NOMO-1 treated with dmso at 0.1 percent for 144 hours (cell line): ENCODE measurements at regions not wholly inside any gene's neighbourhood (a gene's known extent, or its start where the extent isn't known, plus 50 kb on each side); places are given as distances from the start of the nearest gene placed in this dataset.
"Not testable (repeated sequence)": the region's sequence is repeated elsewhere in the genome, so short reads cannot be mapped to it uniquely, and the experiment has no call there.

Source experiments
- DNase-seq: peaks from one replicate; lab custom pipeline; 2025; ENCODE audit not compliant: unreplicated experiment; lab: John Stamatoyannopoulos, UW

DNA sequence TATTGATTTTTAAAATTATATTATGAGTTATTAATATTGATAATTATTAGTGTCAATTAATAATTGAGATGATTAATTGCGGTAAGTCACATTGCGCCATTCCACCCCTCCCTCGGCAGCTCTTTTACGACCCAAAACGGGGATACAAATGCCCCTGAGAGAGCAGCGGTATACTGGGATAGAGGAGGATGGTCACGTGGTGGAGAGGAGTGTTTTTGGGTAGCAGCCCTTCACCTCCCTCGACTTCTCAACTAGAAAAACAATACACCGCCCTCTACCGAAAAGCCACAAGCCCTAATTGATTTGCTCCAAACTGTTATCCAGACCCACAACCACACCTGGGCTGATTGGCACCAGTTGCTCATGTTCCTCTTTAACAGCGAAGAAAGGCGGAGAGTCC, 71.0 kb downstream of the DAPL1 start:
- DNase-seq = not testable (repeated sequence)

DNA sequence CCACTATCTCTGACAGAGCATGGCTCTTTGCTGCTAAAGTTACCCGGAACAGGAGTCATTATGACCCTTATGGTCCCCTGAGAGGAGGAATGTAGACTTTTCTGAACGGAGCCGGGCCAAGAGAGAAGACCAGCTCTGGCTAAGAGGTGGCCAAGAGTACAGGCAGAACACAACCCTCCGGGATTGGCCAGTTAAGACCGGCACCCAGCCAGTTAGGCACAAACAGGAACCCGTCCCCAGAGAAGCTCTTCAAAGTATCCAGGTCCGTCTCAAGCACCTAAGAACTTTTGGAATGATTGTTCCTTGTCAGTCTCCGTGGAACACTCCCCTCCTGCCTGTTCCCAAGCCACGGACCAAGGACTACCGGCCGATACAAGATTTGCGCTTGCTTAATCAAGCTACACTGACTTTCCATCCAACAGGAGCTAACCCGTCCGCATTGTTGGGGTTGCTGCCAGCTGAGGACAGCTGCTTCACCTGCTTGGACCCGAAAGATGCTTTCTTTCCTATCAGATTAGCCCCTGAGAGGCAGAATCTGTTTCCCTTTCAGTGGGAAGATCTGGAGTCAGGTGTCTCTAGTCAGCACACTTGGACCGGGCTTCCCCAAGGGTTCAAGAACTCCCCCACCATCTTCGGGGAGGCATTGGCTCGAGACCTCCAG, 72.5 kb downstream of the DAPL1 start:
- not testable (repeated sequence) for DNase-seq

DNA sequence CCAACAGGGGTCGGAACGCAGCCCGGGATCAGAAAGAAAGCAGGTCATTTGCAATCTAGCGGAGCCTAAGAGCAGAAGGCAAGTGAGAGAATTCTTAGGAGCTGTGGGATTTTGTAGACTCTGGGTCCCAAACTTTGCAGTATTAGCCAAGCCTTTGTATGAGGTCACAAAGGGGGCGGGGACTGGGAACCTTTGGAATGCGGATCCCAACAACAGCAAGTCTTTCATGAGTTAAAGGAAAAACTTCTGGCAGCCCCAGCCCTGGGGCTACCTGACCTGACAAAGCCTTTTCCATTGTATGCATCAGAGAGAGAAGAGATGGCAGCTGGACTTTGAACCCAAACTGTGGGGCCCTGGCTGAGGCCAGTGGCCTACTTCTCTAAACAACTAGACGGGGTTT, 73.3 kb downstream of the DAPL1 start:
- not testable (repeated sequence) for DNase-seq

DNA sequence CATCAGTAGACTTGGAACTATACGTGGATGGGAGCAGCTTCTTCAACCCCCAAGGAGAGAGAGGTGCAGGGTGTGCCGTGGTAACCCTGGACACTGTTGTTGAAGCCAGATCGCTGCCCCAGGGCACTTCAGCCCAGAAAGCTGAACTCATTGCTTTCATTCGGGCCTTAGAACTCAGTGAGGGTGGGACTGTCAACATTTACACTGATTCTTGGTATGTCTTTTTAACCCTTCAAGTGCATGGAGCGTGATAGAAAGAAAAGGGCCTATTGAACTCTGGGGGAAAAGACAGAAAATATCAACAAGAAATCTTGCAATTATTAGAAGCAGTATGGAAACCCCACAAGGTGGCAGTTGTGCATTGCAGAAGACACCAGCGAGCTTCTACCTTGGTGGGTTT, 74.0 kb downstream of the DAPL1 start:
- not testable (repeated sequence) for DNase-seq

DNA sequence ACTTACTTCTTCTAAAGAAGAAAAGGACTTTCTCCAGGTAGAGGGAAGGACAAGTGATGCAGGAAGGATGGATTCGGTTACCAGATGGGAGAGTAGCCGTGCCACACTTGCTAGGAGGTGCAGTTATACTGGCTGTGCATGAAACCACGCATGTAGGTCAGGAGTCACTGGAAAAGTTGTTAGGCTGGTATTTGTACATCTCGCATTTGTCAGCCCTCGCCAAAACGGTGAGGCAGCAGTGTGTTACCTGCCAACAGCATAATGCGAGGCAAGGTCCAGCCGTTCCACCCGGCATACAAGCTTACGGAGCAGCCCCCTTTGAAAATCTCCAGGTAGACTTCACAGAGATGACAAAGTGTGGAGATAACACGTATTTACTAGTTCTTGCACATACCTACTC, 74.5 kb downstream of the DAPL1 start:
- DNase-seq = not testable (repeated sequence)

DNA sequence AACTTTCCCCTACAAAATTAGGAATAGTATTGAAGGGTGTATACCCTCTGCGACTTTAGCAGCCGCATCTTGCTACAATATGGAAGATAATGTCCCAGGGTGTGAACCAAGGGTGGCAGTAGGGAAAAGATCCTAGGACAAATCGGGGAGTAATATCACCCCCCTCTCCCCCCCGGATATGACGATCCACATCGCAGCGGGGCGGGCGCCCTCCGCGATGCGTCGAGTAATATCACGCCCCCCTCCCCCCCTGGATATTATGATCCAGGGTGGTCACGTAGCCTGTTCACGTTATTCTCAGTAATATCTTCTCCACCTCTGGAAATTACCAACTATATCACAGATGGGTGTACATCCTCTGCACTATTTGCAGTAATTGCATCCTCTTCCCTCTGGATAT, 82.9 kb downstream of the DAPL1 start:
- no peak for DNase-seq

DNA sequence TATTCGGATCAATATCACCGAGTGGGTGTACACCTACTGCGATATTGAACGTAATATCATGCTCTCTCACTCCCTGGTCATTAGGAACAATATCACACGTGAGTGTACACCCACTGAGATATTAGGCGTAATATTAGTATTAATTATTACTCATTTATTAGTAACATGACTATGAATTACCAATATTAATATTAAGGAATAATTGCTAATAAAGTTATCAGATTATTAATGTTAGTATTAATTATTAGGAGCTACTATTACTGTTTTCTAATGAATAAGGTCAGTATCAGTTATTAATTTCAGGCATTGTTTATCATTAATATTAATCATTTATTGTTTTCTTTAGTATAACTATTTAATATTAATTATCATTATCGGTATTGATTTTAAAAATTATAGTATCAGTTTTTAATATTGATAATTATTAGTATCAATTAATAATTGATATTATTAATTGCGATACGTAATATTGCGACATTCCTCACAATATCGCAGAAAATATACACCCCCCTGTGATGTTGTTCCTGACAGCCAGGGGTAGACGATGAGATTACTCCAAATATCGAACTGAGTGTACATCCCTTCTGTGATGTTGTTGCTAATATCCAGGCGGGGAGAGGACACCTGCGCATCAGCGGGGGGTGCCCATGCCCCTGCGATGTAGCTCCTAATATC, 84.2 kb downstream of the DAPL1 start:
- no peak for DNase-seq

DNA sequence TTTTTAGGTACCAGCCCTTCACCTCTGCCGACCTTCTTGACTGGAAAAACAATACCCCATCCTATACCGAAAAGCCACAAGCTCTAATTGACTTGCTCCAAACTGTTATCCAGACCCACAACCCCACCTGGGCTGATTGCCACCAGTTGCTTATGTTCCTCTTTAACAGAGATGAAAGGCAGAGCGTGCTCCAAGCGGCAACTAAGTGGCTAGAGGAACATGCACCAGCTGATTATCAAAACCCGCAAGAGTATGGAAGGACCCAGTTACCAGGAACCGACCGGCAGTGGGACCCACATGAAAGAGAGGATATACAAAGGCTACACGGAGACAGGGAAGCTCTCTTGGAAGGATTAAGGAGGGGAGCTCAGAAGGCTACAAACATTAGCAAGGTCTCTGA, 86.1 kb upstream of the TANC1 start:
- DNase-seq = no peak

DNA sequence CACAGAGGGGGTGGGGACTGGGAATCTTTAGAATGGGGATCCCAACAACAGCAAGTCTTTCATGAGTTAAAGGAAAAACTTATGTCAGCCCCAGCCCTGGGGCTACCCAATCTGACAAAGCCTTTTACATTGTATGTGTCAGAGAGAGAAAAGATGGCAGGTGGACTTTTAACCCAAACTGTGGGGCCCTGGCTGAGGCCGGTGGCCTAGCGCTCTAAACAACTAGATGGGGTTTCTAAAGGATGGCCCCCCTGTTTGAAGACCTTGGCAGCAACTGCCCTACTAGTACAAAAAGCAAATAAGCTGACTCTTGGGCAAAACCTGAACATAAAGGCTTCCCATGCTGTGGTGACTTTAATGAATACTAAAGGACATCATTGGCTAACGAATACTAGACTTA, 83.9 kb upstream of the TANC1 start:
- DNase-seq = not testable (repeated sequence)

DNA sequence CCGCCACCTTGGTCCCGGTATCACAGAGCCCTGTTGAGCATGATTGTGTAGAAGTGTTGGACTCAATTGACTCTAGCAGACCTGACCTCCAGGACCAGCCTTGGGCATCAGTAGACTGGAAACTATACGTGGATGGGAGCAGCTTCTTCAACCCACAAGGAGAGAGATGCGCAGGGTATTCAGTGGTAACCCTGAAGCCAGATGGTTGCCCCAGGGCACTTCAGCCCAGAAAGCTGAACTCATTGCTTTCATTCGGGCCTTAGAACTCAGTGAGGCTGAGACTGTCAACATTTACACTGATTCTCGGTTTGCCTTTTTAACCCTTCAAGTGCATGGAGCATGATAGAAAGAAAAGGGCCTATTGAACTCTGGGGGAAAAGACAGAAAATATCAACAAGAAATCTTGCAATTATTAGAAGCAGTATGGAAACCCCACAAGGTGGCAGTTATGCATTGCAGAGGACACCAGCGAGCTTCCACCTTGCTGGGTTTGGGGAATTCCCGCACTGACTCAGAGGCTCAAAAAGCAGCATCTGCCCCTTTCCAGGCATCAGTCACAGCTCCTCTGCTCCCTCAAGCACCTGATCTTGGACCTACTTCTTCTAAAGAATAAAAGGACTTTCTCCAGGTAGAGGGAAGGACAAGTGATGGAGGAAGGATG, 83.3 kb upstream of the TANC1 start:
- DNase-seq = not testable (repeated sequence)

DNA sequence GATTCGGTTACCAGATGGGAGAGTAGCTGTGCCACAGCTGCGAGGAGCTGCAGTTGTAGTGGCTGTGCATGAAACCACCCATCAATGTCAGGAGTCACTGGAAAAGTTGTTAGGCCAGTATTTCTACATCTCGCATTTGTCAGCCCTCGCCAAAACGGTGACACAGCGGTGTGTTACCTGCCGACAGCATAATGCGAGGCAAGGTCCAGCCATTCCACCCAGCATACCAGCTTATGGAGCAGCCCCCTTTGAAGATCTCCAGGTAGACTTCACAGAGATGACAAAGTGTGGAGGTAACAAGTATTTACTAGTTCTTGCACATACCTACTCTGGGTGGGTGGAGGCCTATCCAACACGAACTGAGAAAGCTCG, 82.8 kb upstream of the TANC1 start:
- not testable (repeated sequence) for DNase-seq

DNA sequence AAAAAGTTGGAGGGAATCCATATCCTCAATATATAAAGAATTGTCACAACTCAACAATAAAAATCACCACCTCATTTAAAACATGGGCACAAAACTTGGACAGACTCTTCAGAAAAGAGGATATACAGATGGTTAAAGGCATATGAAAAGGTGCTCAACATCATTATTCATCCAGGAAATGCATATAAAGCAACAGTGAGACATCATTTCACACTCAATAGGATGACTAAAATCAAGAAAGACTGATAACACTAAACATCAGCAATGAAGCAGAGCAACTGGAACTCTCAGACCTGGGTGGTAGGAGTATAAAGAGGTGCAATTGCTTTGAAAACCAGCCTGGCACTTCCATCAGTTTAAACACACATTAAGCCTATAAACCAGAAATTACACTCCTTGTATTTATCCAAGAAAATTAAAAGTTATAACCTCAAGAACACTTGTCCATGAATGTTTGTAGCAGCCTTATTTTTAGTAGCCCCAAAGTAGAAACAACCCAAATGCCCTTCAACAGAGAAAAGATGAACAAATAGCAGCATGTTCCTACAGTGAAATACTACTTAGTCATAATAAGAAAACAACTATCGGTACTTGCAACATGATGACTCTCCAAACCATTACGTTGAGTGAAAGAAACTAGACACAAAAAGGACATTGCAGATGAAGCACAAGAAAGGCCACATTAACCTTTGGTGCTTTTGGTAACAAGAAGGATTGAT, 79.1 kb upstream of the TANC1 start:
- DNase-seq = no peak

DNA sequence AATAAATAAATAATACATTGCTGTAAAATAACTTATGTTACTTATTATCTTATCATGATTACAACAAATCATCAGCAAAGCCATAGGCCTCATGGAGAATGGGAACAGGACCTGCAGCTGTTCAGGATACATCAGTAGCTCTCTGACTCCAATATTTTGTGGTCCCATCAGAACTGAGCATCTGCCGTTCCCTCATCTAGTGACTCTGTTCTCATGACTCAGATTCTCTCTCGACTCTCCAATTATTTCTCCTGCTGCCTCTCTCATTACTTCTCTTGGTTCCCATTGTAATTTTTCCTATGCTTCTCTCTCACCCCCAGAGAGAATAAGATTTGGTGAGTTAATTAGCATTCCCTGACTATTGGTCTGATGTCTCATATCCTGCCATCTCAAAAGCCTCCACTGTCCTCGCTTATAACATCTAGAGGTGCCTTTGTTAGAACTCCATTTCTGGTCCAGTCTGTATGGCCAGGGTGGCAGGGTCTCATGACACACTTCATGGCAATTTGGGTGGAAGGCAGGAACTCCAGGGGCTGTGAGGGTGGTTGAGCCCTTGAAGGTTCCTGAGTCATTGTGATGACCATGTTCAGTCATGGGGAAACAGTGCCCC, 78.0 kb upstream of the TANC1 start:
- no peak for DNase-seq

DNA sequence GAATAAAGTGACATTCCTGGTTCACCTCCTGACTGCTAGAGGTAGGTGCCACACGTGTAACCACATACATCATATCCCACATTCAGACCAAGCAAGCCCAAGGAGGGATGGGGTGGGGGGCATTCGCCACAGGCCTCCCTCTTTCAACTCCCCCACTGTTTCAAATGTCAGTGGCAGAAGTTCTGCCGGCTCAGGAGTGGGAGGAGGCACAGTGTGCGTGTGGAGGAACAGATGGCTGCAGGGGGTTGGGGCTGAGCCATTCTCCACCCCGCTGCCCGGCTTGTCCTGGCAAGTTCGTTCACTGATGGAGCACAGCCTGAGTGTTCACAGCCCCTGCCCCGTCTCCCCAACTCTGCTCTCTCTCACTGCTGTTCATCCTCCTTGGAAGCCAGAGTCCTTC, 75.4 kb upstream of the TANC1 start:
- DNase-seq = no peak

DNA sequence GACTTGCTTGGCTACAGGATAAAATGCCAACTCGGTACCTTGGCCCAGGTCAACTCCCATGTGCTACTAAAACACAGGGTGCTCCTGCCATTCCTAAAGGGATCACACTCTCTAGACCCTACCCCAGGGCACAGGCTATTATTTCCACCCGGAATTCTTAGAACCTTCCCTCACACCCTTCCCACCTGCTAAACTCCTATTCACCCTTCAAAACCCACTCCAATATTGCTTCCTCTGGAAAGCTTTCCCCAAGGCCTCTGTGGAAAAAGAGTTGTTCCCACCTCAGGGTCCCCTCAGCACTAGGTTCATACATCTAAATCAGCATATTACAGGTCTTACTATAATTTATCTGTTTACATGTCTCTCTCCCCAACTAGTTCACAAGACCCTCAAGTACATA, 75.0 kb upstream of the TANC1 start:
- DNase-seq = no peak

DNA sequence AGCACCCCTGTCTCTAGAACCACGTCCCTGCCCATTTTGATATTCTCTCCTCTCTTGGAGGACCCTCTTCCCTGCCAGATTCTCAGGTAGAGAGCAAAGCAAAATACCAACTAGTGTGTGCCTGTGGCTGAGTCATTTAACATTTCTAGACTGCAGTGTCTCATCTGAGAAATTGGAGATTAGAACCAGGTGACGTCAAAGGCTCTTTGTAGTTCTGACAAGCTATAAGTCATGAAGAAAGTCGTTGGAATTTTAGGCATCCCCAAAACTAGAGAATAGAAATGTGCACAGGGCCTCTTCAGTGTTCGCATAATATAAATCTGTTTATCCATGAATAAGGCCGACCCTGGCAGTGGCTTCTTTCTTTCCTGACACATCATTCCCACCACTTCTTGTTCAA, 74.4 kb upstream of the TANC1 start:
- DNase-seq = no peak

DNA sequence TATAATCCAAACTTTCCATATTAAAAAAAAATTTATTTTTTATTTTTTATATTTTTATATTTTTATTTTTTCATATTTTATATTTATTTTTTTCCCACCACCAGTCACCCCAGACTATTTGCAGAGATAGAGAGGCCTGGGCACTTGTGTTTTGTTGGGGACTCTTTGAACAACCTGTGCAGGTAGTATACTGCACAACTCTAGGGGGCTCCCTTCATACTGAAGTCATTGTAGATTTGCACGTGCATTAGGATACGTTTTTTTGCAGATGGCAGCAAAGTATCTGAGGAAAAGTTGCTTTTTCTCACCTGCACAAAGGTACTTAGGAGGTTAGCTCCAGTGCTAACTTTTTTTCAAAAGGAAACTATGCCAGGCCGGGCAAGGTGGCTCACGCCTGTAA, 73.9 kb upstream of the TANC1 start:
- no peak for DNase-seq

DNA sequence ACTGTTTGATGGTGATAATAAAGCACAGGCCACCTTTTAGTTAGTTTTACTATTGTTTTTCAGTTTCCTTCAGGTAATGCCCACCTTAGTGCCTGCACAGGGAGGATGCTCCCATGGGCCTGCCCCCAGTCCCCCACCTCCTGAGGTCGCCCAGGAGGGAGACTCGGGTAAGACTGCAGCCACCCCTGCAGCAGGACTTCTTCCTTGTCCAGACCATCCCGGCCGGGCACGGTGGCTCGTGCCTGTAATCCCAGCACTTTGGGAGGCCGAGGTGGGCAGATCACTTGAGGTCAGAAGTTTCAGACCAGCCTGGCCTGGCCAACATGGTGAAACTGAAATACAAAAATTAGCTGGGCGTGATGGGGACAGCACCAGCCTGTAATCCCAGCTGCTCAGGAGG, 68.1 kb upstream of the TANC1 start:
- no peak for DNase-seq

DNA sequence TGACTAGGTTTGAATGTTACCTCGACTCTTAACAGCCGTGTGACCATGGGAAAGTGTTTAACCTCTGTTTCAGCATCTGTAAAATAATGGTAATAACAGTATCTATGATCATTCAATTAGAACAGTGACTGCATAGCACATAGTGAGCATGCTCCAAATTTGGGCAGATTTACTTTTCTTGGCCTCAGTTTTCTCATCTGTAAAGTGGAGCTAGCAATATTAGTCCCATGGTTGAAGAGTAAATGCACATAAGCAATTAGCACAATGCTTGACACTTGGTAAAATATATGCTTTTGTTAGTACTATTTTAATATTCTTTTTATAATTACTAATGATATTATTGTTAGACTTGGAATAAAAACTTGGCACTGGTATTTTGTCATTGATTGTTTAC, 66.4 kb upstream of the TANC1 start:
- DNase-seq = no peak

DNA sequence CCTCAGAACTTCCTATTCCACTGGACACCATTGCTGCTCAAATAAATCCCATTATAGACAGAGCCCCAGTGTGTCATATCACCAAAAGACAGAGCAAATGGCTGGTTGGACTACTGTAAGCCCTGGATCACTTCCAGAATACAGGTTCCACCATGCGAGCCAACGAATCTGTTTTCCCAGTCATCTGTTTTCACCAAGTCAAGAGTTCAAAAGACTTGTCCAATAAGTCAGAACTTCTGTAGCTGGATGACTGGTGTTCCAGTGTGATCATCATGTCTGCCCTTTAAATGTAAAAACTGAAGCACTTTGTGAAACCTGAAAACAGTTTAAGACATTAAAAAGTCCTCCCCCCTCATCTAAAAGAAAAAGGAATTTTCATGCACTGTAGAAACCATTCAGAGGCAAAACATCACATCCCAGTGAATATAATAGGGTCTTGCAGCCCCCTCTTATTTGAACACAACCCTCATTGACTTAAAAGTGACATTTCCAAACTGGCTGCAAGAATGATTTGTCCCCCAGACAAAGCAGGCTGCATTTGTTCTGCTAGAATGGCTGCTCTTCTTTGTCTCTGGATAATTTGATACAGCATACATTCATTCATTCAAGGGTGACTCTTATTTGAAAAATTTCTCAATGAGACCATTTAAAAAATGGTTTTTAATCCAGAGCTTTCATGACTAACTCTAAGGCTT, 64.6 kb upstream of the TANC1 start:
- DNase-seq = no peak

DNA sequence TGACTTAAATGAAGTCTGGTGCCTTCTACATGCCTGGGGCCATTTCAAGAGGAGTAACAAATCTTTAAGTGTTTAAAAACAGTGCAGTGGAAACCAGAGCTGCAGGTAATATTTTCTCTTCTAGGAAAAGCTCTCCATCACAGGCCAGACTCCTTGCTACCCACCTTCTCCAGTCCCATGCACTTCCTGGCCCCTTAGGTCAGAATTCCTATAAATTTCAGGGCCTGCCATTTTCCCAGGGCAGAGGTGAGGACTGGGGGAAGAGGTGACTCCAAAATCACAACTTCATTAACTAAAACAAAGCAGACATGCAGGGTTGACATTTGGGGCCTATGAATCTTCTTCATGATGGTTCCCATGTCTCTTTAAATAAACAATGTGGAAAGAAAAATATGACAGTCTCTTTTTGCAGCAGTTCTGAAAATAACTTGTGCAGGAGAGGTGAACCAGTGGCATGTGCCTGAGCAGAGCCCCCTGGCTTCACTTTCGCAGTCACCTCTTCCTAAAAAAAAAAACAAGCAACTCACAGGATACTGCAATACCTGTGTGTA, 63.7 kb upstream of the TANC1 start:
- DNase-seq = no peak
